Upper lobe of left lung (tissue), 6 donors: ENCODE measurements at regions not wholly inside any gene's neighbourhood (a gene's known extent, or its start where the extent isn't known, plus 50 kb on each side); places are given as distances from the start of the nearest gene placed in this dataset.

Source experiments
- ATAC-seq, 2 donors: fragments of 200-7000 bp; cut with Tn5 transposase; one replicate each; pipeline ENCODE4 v1.9.1; 2022; ENCODE audit warnings: mild to moderate bottlenecking in 2 of 2, moderate library complexity in 2 of 2; ENCODE audit not compliant: low FRiP score in 2 of 2
- DNase-seq, 2 donors: peaks; one replicate each; pipeline ENCODE4 v3.0.0-alpha.2; 2019 to 2020
- H3K27ac ChIP-seq, 4 donors: fragments of 200-600 bp; sonication (generic); one replicate each; pipeline ENCODE4 v1.5.1; 2016 to 2019
- H3K27me3 ChIP-seq, 4 donors: fragments of 200-600 bp; sonication (generic); one replicate each; pipeline ENCODE4 v1.5.1; 2017 to 2019
- H3K36me3 ChIP-seq, 4 donors: fragments of 200-600 bp; sonication (generic); one replicate each; pipeline ENCODE4 v1.5.1; 2016 to 2019
- H3K4me1 ChIP-seq, 4 donors: fragments of 200-600 bp; sonication (generic); one replicate each; pipeline ENCODE4 v1.5.1; 2018 to 2019
- H3K4me3 ChIP-seq, 4 donors: fragments of 200-600 bp; sonication (generic); one replicate each; pipeline ENCODE4 v1.5.1; 2017 to 2019; ENCODE audit warnings: mild to moderate bottlenecking in 2 of 4, moderate library complexity in 1 of 4
- H3K9me3 ChIP-seq, 4 donors: fragments of 200-600 bp; sonication (generic); one replicate each; pipeline ENCODE4 v1.5.1; 2018 to 2019
- CTCF ChIP-seq, 6 experiments: fragments of 450-650 bp in 4 of 6; fragments of 200-600 bp in 2 of 6; sonication (generic) in 2 of 6; IDR thresholded peaks; one replicate each; pipeline ENCODE4 v1.5.1; 2016 to 2019; ENCODE audit warnings: antibody characterized with exemption in 6 of 6
- EP300 ChIP-seq, 4 donors: sonication (generic); formaldehyde crosslinking; IDR thresholded peaks; one replicate each; pipeline ENCODE4 v1.5.1; 2017; ENCODE audit warnings: antibody characterized with exemption in 4 of 4, control low read depth in 2 of 4
- POLR2A ChIP-seq, 4 donors: fragments of 450-650 bp; IDR thresholded peaks; one replicate each; pipeline ENCODE4 v1.5.1; 2016 to 2017; ENCODE audit warnings: antibody characterized with exemption in 4 of 4, mild to moderate bottlenecking in 2 of 4
- POLR2AphosphoS5 ChIP-seq, 2 donors: sonication (generic); formaldehyde crosslinking; IDR thresholded peaks; one replicate each; pipeline ENCODE4 v1.5.1; 2017; ENCODE audit warnings: antibody characterized with exemption in 2 of 2
- WGBS, 2 donors: methylation state at CpG; one replicate each; pipeline ENCODE4 v1.1.5; 2017 to 2018; 5-methylcytosine and 5-hydroxymethylcytosine counted together
- donor health status: DM: no; HTN: no; CAD: no; lungs with moderate emphysema.
- donor health status: DM: no; HTN: yes; CAD: no; lungs with severe emphysema.

GRCh38 chr2:118232391-118232790 lies 144.1 kb downstream of the INSIG2 start:
- ATAC-seq (no peak), DNase-seq (no peak)
- TF ChIP-seq CTCF (IDR thresholded peaks at IDR 0.05) (no peak), POLR2AphosphoS5 (IDR thresholded peaks at IDR 0.05) (no peak), EP300 (IDR thresholded peaks at IDR 0.05) (no peak), POLR2A (IDR thresholded peaks at IDR 0.05) (no peak)
- Histone ChIP-seq H3K27me3 (no peaks in the 10 kb centered on the region), H3K4me1 (no peaks in the 10 kb centered on the region), H3K27ac (no peak overlapping the region), H3K36me3 (no peaks in the 10 kb centered on the region), H3K4me3 (no peak overlapping the region), H3K9me3 (no peaks in the 10 kb centered on the region)
- 72 to 88% methylated on average over 3 of the region's 3 CpGs for WGBS, 2 donors

GRCh38 chr2:118231759-118232158 lies 143.5 kb downstream of the INSIG2 start:
- Histone ChIP-seq H3K27me3 (no peaks in the 10 kb centered on the region), H3K27ac (no peak overlapping the region), H3K4me1 (no peaks in the 10 kb centered on the region), H3K4me3 (no peak overlapping the region), H3K9me3 (no peaks in the 10 kb centered on the region), H3K36me3 (no peaks in the 10 kb centered on the region)
- 78% methylated on average over 6 of the region's 6 CpGs for WGBS, 2 donors
- DNase-seq (no peak), ATAC-seq (no peak)
- TF ChIP-seq POLR2A (IDR thresholded peaks at IDR 0.05), result no peak
- TF ChIP-seq CTCF (IDR thresholded peaks at IDR 0.05), result no peak
- TF ChIP-seq EP300 (IDR thresholded peaks at IDR 0.05), result no peak
- no peak for TF ChIP-seq POLR2AphosphoS5 (IDR thresholded peaks at IDR 0.05)

GRCh38 chr2:118227698-118228508 lies 139.6 kb downstream of the INSIG2 start:
- Histone ChIP-seq H3K4me3 (no peak overlapping the region), H3K27me3 (peaks cover 0 to 27% (median 13%) of the 10 kb centered on the region in 4 donors), H3K36me3 (no peaks in the 10 kb centered on the region), H3K9me3 (no peaks in the 10 kb centered on the region), H3K27ac (no peak overlapping the region), H3K4me1 (peaks cover 4 to 15% (median 13%) of the 10 kb centered on the region in 4 donors)
- 57 to 60% methylated on average over 6 of the region's 6 CpGs for WGBS, 2 donors
- TF ChIP-seq POLR2A (IDR thresholded peaks at IDR 0.05), result no peak
- TF ChIP-seq CTCF (IDR thresholded peaks at IDR 0.05), result no peak
- TF ChIP-seq EP300 (IDR thresholded peaks at IDR 0.05), result no peak
- TF ChIP-seq POLR2AphosphoS5 (IDR thresholded peaks at IDR 0.05), result no peak
- DNase-seq (no peak), ATAC-seq (no peak)

GRCh38 chr2:118225666-118226065 lies 137.4 kb downstream of the INSIG2 start:
- TF ChIP-seq POLR2A (IDR thresholded peaks at IDR 0.05) (no peak), EP300 (IDR thresholded peaks at IDR 0.05) (no peak), POLR2AphosphoS5 (IDR thresholded peaks at IDR 0.05) (no peak), CTCF (IDR thresholded peaks at IDR 0.05) (no peak)
- Histone ChIP-seq H3K9me3 (no peaks in the 10 kb centered on the region), H3K36me3 (no peaks in the 10 kb centered on the region), H3K4me3 (no peak overlapping the region), H3K4me1 (peaks cover 4 to 15% (median 13%) of the 10 kb centered on the region in 4 donors), H3K27me3 (peaks cover 0 to 42% (median 19%) of the 10 kb centered on the region in 4 donors), H3K27ac (no peak overlapping the region)
- DNase-seq (no peak), ATAC-seq (no peak)
- WGBS, 2 donors, result 45 to 57% methylated on average over 9 of the region's 9 CpGs
